ENCODE measurements at regions not wholly inside any gene's neighbourhood (a gene's known extent, or its start where the extent isn't known, plus 50 kb on each side); places are given as distances from the start of the nearest gene placed in this dataset.

GRCh38 chr4:35649778-35650177 is 594.5 kb downstream of the ARAP2 start:
- TF ChIP-seq CTCF (IDR thresholded peaks at IDR 0.05) (no peak), EP300 (IDR thresholded peaks at IDR 0.05) (no peak)
